Stimulated activated CD4-positive, alpha-beta T cell treated with anti-CD3 and anti-CD28 coated beads, Interleukin-4, amount 100 ng/mL, for 4 hours (primary cell): ENCODE measurements at regions not wholly inside any gene's neighbourhood (a gene's known extent, or its start where the extent isn't known, plus 50 kb on each side); places are given as distances from the start of the nearest gene placed in this dataset.
A peak's percentile ranks its signal among the peaks of the same experiment; 100 is the strongest.

Source experiments
- DNase-seq, 2 experiments: peaks; one replicate each; pipeline ENCODE4 v3.0.0-alpha.2; 2020

- no peak for DNase-seq
These were observed 93.7 kb upstream of the KLHL29 start for GRCh38 chr2:23291239-23291638.

GRCh38 chr2:23292024-23292423, 93.0 kb upstream of the KLHL29 start:
- DNase-seq = no peak

GRCh38 chr2:23293063-23293462, 91.9 kb upstream of the KLHL29 start:
- DNase-seq = no peak

- DNase-seq = no peak
These were observed 91.2 kb upstream of the KLHL29 start for GRCh38 chr2:23293731-23294130.

GRCh38 chr2:23294238-23294637, 90.7 kb upstream of the KLHL29 start:
- no peak for DNase-seq

GRCh38 chr2:23296691-23297090, 88.3 kb upstream of the KLHL29 start:
- no peak for DNase-seq

- no peak for DNase-seq
These were observed 87.9 kb upstream of the KLHL29 start for GRCh38 chr2:23297112-23297511.

GRCh38 chr2:23298551-23298950, 86.4 kb upstream of the KLHL29 start:
- DNase-seq = no peak

- no peak for DNase-seq
These were observed 85.3 kb upstream of the KLHL29 start for GRCh38 chr2:23299476-23300195.

- no peak for DNase-seq
These were observed 83.8 kb upstream of the KLHL29 start for GRCh38 chr2:23301136-23301535.

- DNase-seq = no peak
These were observed 82.4 kb upstream of the KLHL29 start for GRCh38 chr2:23302591-23302990.

GRCh38 chr2:23306401-23306800, 78.6 kb upstream of the KLHL29 start:
- DNase-seq = no peak

GRCh38 chr2:23311186-23311585, 73.8 kb upstream of the KLHL29 start:
- no peak for DNase-seq

GRCh38 chr2:23312996-23313606, 71.9 kb upstream of the KLHL29 start:
- DNase-seq = peak in 1 of 2 experiments; percentile 18

- no peak for DNase-seq
These were observed 70.3 kb upstream of the KLHL29 start for GRCh38 chr2:23314687-23315086.

- DNase-seq = no peak
These were observed 64.9 kb upstream of the KLHL29 start for GRCh38 chr2:23320058-23320457.

- DNase-seq = no peak
These were observed 63.2 kb upstream of the KLHL29 start for GRCh38 chr2:23321751-23322150.

GRCh38 chr2:23322567-23323197, 62.3 kb upstream of the KLHL29 start:
- no peak for DNase-seq

GRCh38 chr2:23323198-23323916, 61.6 kb upstream of the KLHL29 start:
- no peak for DNase-seq

GRCh38 chr2:23323917-23324680, 60.9 kb upstream of the KLHL29 start:
- DNase-seq = no peak

- no peak for DNase-seq
These were observed 58.6 kb upstream of the KLHL29 start for GRCh38 chr2:23326330-23326729.

GRCh38 chr2:23327416-23327815, 57.6 kb upstream of the KLHL29 start:
- no peak for DNase-seq

- DNase-seq = no peak
These were observed 57.1 kb upstream of the KLHL29 start for GRCh38 chr2:23327887-23328286.
